ENCODE measurements at regions not wholly inside any gene's neighbourhood (a gene's known extent, or its start where the extent isn't known, plus 50 kb on each side); places are given as distances from the start of the nearest gene placed in this dataset.

DNA sequence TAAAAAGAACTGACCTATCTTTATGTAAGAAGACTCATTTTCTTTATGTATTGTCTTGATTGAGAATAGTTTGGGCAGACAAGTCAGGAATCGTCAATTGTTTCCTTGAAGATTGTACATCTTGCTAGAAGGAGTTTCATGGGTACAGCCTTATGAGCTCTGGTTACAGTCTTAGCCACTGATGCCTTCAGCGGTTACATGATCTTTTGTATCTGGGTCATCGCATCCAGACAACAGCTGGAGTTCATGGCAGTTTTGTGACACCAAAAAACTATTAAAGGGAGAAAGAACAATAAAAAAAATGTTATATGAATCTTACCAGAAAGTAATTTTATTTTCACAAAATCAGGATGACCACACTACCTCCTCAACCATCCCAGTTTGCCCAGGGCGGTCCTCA is 520.5 kb upstream of the CDH7 start:
- no peak overlapping the region for H4K8ac ChIP-seq (ENCODE audit: low read depth, low read length)
- no peak overlapping the region for H3K4me3 ChIP-seq (ENCODE audit: low read depth, low read length)
- no peak overlapping the region for H3K18ac ChIP-seq (ENCODE audit: low read length)
- no peaks in the 10 kb centered on the region for H3K36me3 ChIP-seq (ENCODE audit: control insufficient read depth in 1 of 2, insufficient read depth in 2 of 2, low read length in 2 of 2)
- no peak overlapping the region for H2BK5ac ChIP-seq (ENCODE audit: low read depth, low read length, poor library complexity)
- no peaks in the 10 kb centered on the region for H3K79me2 ChIP-seq (ENCODE audit: control insufficient read depth, insufficient read depth, low read length, poor library complexity)
- no peak overlapping the region for H4K91ac ChIP-seq (ENCODE audit: low read depth, low read length)
- no CpG with 5 or more reads among the region's 4 CpGs for WGBS (ENCODE audit: extremely low coverage, insufficient coverage, insufficient read length)
- H4K12ac ChIP-seq (ENCODE audit: low read depth, low read length), result no peak overlapping the region
- no peaks in the 10 kb centered on the region for H3K4me1 ChIP-seq (ENCODE audit: control insufficient read depth in 1 of 2, insufficient read depth in 2 of 2, low read length in 2 of 2)
- no peak overlapping the region for H3K27ac ChIP-seq (ENCODE audit: low read depth, low read length)
- no peaks in the 10 kb centered on the region for H3K9me3 ChIP-seq (ENCODE audit: insufficient read depth, low read depth, low read length)
- H3K23ac ChIP-seq (ENCODE audit: low read length), result no peak overlapping the region
- no peak overlapping the region for H3K4me2 ChIP-seq (ENCODE audit: low read length)
- H3K14ac ChIP-seq (ENCODE audit: low read length), result no peak overlapping the region
- H3K4ac ChIP-seq (ENCODE audit: low read depth, low read length), result no peak overlapping the region
- H2BK12ac ChIP-seq (ENCODE audit: low read length), result no peak overlapping the region
- no peak overlapping the region for H2AK5ac ChIP-seq (ENCODE audit: low read length)
- no peak overlapping the region for H3K9ac ChIP-seq (ENCODE audit: low read length)
- H3K27me3 ChIP-seq (ENCODE audit: insufficient read depth, low read length), result no peaks in the 10 kb centered on the region
- DNase-seq, result no peak
- H3K79me1 ChIP-seq (ENCODE audit: low read length), result no peaks in the 10 kb centered on the region
- no peak overlapping the region for H2AFZ ChIP-seq (ENCODE audit: insufficient read depth, low read length, poor library complexity)
- H2BK120ac ChIP-seq (ENCODE audit: insufficient read depth, low read length, poor library complexity), result no peak overlapping the region

DNA sequence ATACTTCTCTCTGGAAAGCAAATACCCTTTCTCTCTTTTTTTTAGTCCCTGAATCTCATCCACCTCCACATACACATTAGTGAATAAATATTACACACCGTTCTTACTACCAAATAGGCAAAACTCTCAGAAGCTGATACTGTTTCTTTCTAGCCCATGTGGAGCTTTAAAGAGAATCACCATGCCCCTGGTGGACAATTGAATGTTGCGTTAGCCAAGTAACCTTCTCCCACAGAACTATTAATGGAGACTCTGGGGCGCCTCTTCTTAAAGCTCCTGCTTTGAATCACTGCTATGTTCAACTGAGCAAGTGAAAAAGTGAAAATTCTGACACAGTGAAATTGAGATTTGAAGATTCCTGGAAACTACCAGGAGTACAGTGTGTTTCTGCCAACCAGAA is 522.8 kb upstream of the CDH7 start:
- Histone ChIP-seq H2BK120ac (ENCODE audit: insufficient read depth, low read length, poor library complexity) (no peak overlapping the region), H3K27ac (ENCODE audit: low read depth, low read length) (no peak overlapping the region), H3K79me2 (ENCODE audit: control insufficient read depth, insufficient read depth, low read length, poor library complexity) (no peaks in the 10 kb centered on the region), H3K27me3 (ENCODE audit: insufficient read depth, low read length) (no peaks in the 10 kb centered on the region), H3K4me2 (ENCODE audit: low read length) (no peak overlapping the region), H3K23ac (ENCODE audit: low read length) (no peak overlapping the region), H3K4ac (ENCODE audit: low read depth, low read length) (no peak overlapping the region), H4K91ac (ENCODE audit: low read depth, low read length) (no peak overlapping the region), H4K12ac (ENCODE audit: low read depth, low read length) (no peak overlapping the region), H2AFZ (ENCODE audit: insufficient read depth, low read length, poor library complexity) (no peak overlapping the region), H3K14ac (ENCODE audit: low read length) (no peak overlapping the region), H4K8ac (ENCODE audit: low read depth, low read length) (no peak overlapping the region), H2BK12ac (ENCODE audit: low read length) (no peak overlapping the region), H2AK5ac (ENCODE audit: low read length) (no peak overlapping the region), H2BK5ac (ENCODE audit: low read depth, low read length, poor library complexity) (no peak overlapping the region), H3K9ac (ENCODE audit: low read length) (no peak overlapping the region), H3K36me3 (ENCODE audit: control insufficient read depth in 1 of 2, insufficient read depth in 2 of 2, low read length in 2 of 2) (no peaks in the 10 kb centered on the region), H3K9me3 (ENCODE audit: insufficient read depth, low read depth, low read length) (no peaks in the 10 kb centered on the region), H3K79me1 (ENCODE audit: low read length) (no peaks in the 10 kb centered on the region), H3K4me1 (ENCODE audit: control insufficient read depth in 1 of 2, insufficient read depth in 2 of 2, low read length in 2 of 2) (no peaks in the 10 kb centered on the region), H3K4me3 (ENCODE audit: low read depth, low read length) (no peak overlapping the region), H3K18ac (ENCODE audit: low read length) (no peak overlapping the region)
- no CpG with 5 or more reads among the region's 3 CpGs for WGBS (ENCODE audit: extremely low coverage, insufficient coverage, insufficient read length)
- DNase-seq, result no peak

DNA sequence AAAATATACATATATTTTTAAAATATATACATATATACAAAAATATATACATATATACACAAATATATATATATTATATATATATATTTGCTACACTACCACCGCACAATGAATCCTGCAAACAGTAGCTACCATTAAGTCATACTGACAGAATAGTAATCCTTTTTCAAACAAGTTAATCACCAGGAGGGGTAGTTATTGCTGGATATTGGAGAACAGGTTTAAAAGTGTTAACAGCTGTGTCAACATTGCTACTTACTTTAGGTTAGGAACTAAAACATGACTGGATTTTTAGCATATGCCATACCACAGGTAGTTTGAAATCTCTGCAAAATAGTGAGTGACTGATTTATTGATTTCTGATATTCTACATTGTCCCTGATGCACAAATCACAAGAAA is 529.1 kb upstream of the CDH7 start:
- no peaks in the 10 kb centered on the region for H3K36me3 ChIP-seq (ENCODE audit: control insufficient read depth in 1 of 2, insufficient read depth in 2 of 2, low read length in 2 of 2)
- no peak overlapping the region for H4K8ac ChIP-seq (ENCODE audit: low read depth, low read length)
- H3K79me1 ChIP-seq (ENCODE audit: low read length), result no peaks in the 10 kb centered on the region
- H2AFZ ChIP-seq (ENCODE audit: insufficient read depth, low read length, poor library complexity), result no peak overlapping the region
- H2BK120ac ChIP-seq (ENCODE audit: insufficient read depth, low read length, poor library complexity), result no peak overlapping the region
- no peak overlapping the region for H3K18ac ChIP-seq (ENCODE audit: low read length)
- no peak overlapping the region for H4K91ac ChIP-seq (ENCODE audit: low read depth, low read length)
- no peaks in the 10 kb centered on the region for H3K79me2 ChIP-seq (ENCODE audit: control insufficient read depth, insufficient read depth, low read length, poor library complexity)
- no peak overlapping the region for H2AK5ac ChIP-seq (ENCODE audit: low read length)
- H2BK12ac ChIP-seq (ENCODE audit: low read length), result no peak overlapping the region
- H3K4ac ChIP-seq (ENCODE audit: low read depth, low read length), result no peak overlapping the region
- H3K27me3 ChIP-seq (ENCODE audit: insufficient read depth, low read length), result no peaks in the 10 kb centered on the region
- WGBS (ENCODE audit: extremely low coverage, insufficient coverage, insufficient read length), result no CpG with 5 or more reads among the region's 1 CpG
- no peak overlapping the region for H3K4me3 ChIP-seq (ENCODE audit: low read depth, low read length)
- H3K4me1 ChIP-seq (ENCODE audit: control insufficient read depth in 1 of 2, insufficient read depth in 2 of 2, low read length in 2 of 2), result no peaks in the 10 kb centered on the region
- DNase-seq, result no peak
- no peak overlapping the region for H3K14ac ChIP-seq (ENCODE audit: low read length)
- H3K9ac ChIP-seq (ENCODE audit: low read length), result no peak overlapping the region
- no peak overlapping the region for H3K4me2 ChIP-seq (ENCODE audit: low read length)
- H2BK5ac ChIP-seq (ENCODE audit: low read depth, low read length, poor library complexity), result no peak overlapping the region
- no peak overlapping the region for H3K27ac ChIP-seq (ENCODE audit: low read depth, low read length)
- H4K12ac ChIP-seq (ENCODE audit: low read depth, low read length), result no peak overlapping the region
- no peaks in the 10 kb centered on the region for H3K9me3 ChIP-seq (ENCODE audit: insufficient read depth, low read depth, low read length)
- H3K23ac ChIP-seq (ENCODE audit: low read length), result no peak overlapping the region

DNA sequence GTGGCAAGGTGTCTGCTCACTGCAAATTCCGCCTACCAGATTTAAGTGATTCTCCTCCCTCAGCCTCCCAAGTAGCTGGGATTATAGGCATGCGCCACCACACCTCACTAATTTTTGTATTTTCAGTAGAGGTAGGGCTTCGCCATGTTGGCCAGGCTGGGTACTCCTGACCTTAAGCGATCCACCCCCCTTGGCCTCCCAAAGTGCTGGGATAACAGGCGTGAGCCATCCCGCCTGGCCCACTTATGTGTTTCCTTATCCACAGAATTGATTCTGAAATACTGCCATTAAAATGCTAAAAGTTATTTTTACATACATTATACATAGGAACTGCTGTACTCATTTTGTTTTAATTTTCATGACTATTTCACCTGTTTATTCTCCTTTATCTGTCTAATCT is 529.7 kb upstream of the CDH7 start:
- whole genome bisulfite sequencing (ENCODE audit: extremely low coverage, insufficient coverage, insufficient read length), result no CpG with 5 or more reads among the region's 6 CpGs
- H3K36me3 ChIP-seq (ENCODE audit: control insufficient read depth in 1 of 2, insufficient read depth in 2 of 2, low read length in 2 of 2), result no peaks in the 10 kb centered on the region
- H4K12ac ChIP-seq (ENCODE audit: low read depth, low read length), result no peak overlapping the region

More for the DNA sequence above, 529.7 kb upstream of the CDH7 start:
- H2BK120ac ChIP-seq (ENCODE audit: insufficient read depth, low read length, poor library complexity), result no peak overlapping the region
- H3K27ac ChIP-seq (ENCODE audit: low read depth, low read length), result no peak overlapping the region
- no peak for DNase-seq
- H3K4ac ChIP-seq (ENCODE audit: low read depth, low read length), result no peak overlapping the region
- no peak overlapping the region for H3K4me3 ChIP-seq (ENCODE audit: low read depth, low read length)
- H3K14ac ChIP-seq (ENCODE audit: low read length), result no peak overlapping the region
- H3K79me2 ChIP-seq (ENCODE audit: control insufficient read depth, insufficient read depth, low read length, poor library complexity), result no peaks in the 10 kb centered on the region
- no peaks in the 10 kb centered on the region for H3K9me3 ChIP-seq (ENCODE audit: insufficient read depth, low read depth, low read length)
- H3K9ac ChIP-seq (ENCODE audit: low read length), result no peak overlapping the region
- H4K91ac ChIP-seq (ENCODE audit: low read depth, low read length), result no peak overlapping the region
- no peak overlapping the region for H3K18ac ChIP-seq (ENCODE audit: low read length)
- H4K8ac ChIP-seq (ENCODE audit: low read depth, low read length), result no peak overlapping the region
- H3K4me1 ChIP-seq (ENCODE audit: control insufficient read depth in 1 of 2, insufficient read depth in 2 of 2, low read length in 2 of 2), result no peaks in the 10 kb centered on the region
- H3K79me1 ChIP-seq (ENCODE audit: low read length), result no peaks in the 10 kb centered on the region
- no peak overlapping the region for H2BK12ac ChIP-seq (ENCODE audit: low read length)
- no peak overlapping the region for H2AK5ac ChIP-seq (ENCODE audit: low read length)
- H2BK5ac ChIP-seq (ENCODE audit: low read depth, low read length, poor library complexity), result no peak overlapping the region
- no peaks in the 10 kb centered on the region for H3K27me3 ChIP-seq (ENCODE audit: insufficient read depth, low read length)
- H2AFZ ChIP-seq (ENCODE audit: insufficient read depth, low read length, poor library complexity), result no peak overlapping the region
- H3K4me2 ChIP-seq (ENCODE audit: low read length), result no peak overlapping the region
- H3K23ac ChIP-seq (ENCODE audit: low read length), result no peak overlapping the region

All from trophoblast cell (in vitro differentiated cells and primary cell).